ENCODE measurements at regions not wholly inside any gene's neighbourhood (a gene's known extent, or its start where the extent isn't known, plus 50 kb on each side); places are given as distances from the start of the nearest gene placed in this dataset.
A peak's percentile ranks its signal among the peaks of the same experiment; 100 is the strongest.

DNA sequence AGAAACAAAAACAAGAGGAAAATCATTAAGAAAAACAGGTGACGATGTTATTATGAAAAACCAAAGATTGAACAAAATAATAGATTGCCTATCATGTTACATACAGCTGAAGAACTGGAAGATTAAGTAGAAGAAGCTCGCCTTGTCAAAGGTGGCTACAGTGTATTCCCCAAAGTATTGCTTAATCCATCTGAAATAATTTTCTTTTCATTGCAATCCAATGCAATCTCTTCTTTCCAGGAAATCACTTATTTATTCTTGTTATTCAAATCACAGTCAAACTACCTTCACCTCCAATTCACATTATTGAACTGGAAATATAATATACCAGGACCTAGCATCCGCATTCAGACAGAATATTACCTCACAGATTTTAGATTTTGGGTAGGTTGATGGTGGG is 235.9 kb downstream of the AHR start:
- Mint-ChIP-seq H3K4me1 (ENCODE audit: low read depth) (peaks cover 58% of the 10 kb centered on the region), H3K9me3 (no peaks in the 10 kb centered on the region), H3K36me3 (ENCODE audit: low read depth) (no peaks in the 10 kb centered on the region), H3K27me3 (ENCODE audit: insufficient read depth) (no peaks in the 10 kb centered on the region; the same call in 1 of the 2 replicates), H3K4me3 (no peak overlapping the region), H3K27ac (no peak overlapping the region)
- no peak for DNase-seq
- TF ChIP-seq, protein P1, sequence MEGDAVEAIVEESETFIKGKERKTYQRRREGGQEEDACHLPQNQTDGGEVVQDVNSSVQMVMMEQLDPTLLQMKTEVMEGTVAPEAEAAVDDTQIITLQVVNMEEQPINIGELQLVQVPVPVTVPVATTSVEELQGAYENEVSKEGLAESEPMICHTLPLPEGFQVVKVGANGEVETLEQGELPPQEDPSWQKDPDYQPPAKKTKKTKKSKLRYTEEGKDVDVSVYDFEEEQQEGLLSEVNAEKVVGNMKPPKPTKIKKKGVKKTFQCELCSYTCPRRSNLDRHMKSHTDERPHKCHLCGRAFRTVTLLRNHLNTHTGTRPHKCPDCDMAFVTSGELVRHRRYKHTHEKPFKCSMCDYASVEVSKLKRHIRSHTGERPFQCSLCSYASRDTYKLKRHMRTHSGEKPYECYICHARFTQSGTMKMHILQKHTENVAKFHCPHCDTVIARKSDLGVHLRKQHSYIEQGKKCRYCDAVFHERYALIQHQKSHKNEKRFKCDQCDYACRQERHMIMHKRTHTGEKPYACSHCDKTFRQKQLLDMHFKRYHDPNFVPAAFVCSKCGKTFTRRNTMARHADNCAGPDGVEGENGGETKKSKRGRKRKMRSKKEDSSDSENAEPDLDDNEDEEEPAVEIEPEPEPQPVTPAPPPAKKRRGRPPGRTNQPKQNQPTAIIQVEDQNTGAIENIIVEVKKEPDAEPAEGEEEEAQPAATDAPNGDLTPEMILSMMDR (IDR thresholded peaks at IDR 0.05): no peak

DNA sequence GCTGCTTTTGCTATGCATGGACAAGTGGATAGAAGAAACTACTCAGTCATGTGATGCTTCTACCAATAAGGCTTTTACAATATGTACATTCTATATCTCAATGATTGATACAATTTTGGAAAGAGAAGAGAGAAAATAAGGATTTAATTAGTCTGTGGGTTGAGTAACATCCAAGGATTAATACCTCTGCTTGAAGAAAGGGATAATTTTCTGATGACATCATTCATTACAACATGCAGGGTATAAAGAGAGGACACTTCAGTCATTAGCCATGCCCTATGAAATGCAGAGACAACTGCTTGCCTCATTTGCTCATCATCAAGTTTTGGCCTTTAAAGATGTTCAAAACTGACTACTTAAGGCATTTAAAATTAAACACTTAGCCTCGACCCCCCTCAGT is 237.3 kb downstream of the AHR start:
- H3K4me3 Mint-ChIP-seq: no peak overlapping the region; the same call in 1 of the 2 replicates
- H3K9me3 Mint-ChIP-seq: no peaks in the 10 kb centered on the region
- peak overlapping the region; percentile 19 for H3K27ac Mint-ChIP-seq
- TF ChIP-seq, protein P1 (IDR thresholded peaks at IDR 0.05): no peak
- DNase-seq: peak; percentile 43
- peaks cover 47% of the 10 kb centered on the region for H3K4me1 Mint-ChIP-seq (ENCODE audit: low read depth)
- H3K27me3 Mint-ChIP-seq (ENCODE audit: insufficient read depth): no peaks in the 10 kb centered on the region; the same call in 1 of the 2 replicates
- H3K36me3 Mint-ChIP-seq (ENCODE audit: low read depth): no peaks in the 10 kb centered on the region

DNA sequence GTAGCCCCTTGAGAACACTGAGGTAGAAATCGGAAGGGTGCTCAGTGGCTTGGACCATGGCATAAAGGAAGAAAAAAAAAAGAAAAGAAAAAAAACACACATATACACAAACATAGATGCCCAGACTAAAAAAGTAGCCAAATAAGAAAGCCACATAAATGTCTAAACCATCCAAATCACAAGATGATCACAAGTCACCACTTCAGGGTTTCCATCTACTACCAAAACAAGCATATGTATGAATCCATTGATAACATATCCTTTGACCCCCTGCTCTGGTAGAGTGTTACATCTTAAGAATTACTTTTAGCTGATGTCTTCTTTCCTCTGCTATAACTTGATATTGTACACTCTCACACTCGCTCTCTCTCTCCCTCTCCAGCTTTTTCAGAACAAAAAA is 245.9 kb downstream of the AHR start:
- Mint-ChIP-seq H3K27ac (no peak overlapping the region), H3K4me3 (no peak overlapping the region), H3K27me3 (ENCODE audit: insufficient read depth) (no peaks in the 10 kb centered on the region; the same call in 1 of the 2 replicates), H3K9me3 (no peaks in the 10 kb centered on the region), H3K36me3 (ENCODE audit: low read depth) (no peaks in the 10 kb centered on the region), H3K4me1 (ENCODE audit: low read depth) (peaks cover 34% of the 10 kb centered on the region)
- no peak for DNase-seq
- TF ChIP-seq, protein P1 (IDR thresholded peaks at IDR 0.05): no peak

DNA sequence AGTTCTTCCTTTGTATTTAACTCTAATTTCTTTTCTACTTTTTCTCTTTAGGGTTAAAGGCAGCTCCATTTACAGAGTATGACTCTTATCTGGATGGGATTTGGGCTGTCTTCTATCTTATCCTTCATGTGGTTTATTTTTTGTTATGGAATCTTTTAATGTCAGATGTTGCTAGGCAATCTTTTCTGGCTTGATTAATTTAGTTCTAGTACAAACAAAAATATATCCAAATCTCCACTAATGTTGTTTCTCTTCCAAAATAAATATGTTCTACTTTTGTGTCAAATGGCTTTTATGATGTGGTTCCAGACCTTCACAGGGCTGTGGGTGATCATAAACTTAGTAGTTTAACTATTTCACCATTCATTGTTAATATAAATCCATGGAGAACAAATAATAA is 246.9 kb downstream of the AHR start:
- no peak overlapping the region for H3K4me3 Mint-ChIP-seq
- no peaks in the 10 kb centered on the region for H3K36me3 Mint-ChIP-seq (ENCODE audit: low read depth)
- H3K27ac Mint-ChIP-seq: no peak overlapping the region
- no peak for DNase-seq
- no peaks in the 10 kb centered on the region; the same call in 1 of the 2 replicates for H3K27me3 Mint-ChIP-seq (ENCODE audit: insufficient read depth)
- TF ChIP-seq, protein P1 (IDR thresholded peaks at IDR 0.05): no peak
- peaks cover 34% of the 10 kb centered on the region for H3K4me1 Mint-ChIP-seq (ENCODE audit: low read depth)
- H3K9me3 Mint-ChIP-seq: no peaks in the 10 kb centered on the region

DNA sequence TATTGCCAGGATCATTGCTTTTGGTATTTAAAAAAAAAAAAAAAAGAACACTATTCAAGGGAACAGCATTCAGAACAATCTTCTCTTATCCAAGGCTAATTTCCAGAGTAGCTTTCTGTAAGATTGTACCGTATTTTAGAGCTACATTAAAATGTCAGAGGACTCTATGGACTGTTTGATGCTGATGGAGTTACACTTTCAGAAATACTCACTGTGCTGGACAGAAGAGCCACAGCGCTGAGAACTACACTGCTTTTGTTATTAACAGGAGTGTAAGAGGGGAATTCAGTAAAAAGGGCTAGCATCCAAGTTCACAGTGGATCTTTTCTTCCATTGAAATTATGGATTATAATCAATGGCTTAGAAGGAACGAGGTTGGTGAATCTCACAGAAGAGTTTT is 247.7 kb downstream of the AHR start:
- no peak for DNase-seq
- Mint-ChIP-seq H3K27ac (peak overlapping the region; percentile 2; the same call in 1 of the 2 replicates), H3K9me3 (no peaks in the 10 kb centered on the region), H3K36me3 (ENCODE audit: low read depth) (no peaks in the 10 kb centered on the region), H3K27me3 (ENCODE audit: insufficient read depth) (no peaks in the 10 kb centered on the region; the same call in 1 of the 2 replicates), H3K4me3 (no peak overlapping the region), H3K4me1 (ENCODE audit: low read depth) (peaks cover 34% of the 10 kb centered on the region)
- TF ChIP-seq, protein P1 (IDR thresholded peaks at IDR 0.05): no peak

DNA sequence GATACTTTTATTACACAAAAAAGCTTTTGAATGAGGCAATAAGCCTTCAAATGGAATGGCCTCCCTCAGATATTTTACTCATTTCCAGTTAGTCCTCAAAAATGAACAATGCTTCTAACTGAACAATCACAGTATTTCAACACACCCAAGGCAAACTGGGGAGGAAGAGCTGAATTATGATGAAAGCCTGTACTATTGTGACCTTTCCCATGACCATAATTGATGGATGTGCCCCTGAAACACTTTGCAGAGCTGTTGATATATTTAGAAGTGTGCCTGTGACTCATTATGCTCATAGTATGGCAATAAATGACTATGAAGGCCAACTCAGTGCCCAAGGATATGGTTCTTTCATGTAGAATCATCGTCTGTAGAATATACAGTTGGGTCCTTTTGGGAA is 248.1 kb downstream of the AHR start:
- no peak overlapping the region for H3K4me3 Mint-ChIP-seq
- H3K27me3 Mint-ChIP-seq (ENCODE audit: insufficient read depth): no peaks in the 10 kb centered on the region; the same call in 1 of the 2 replicates
- DNase-seq: peak; percentile 35
- no peaks in the 10 kb centered on the region for H3K9me3 Mint-ChIP-seq
- H3K27ac Mint-ChIP-seq: no peak overlapping the region
- TF ChIP-seq, protein P1 (IDR thresholded peaks at IDR 0.05): no peak
- H3K36me3 Mint-ChIP-seq (ENCODE audit: low read depth): no peaks in the 10 kb centered on the region
- H3K4me1 Mint-ChIP-seq (ENCODE audit: low read depth): peaks cover 34% of the 10 kb centered on the region

Data from HFFc6 (cell line).